SK-N-MC (cell line): ENCODE measurements at regions not wholly inside any gene's neighbourhood (a gene's known extent, or its start where the extent isn't known, plus 50 kb on each side); places are given as distances from the start of the nearest gene placed in this dataset.
A peak's percentile ranks its signal among the peaks of the same experiment; 100 is the strongest.

ENCODE experiments used
- DNase-seq: peaks from one replicate; pipeline ENCODE4 v3.0.0-alpha.2; 2011; ENCODE audit warnings: low read depth, low spot score
- H3K27ac ChIP-seq: fragments of 200-600 bp; sonication (generic); 2 replicates; pipeline ENCODE4 v1.5.1; 2016; ENCODE audit warnings: mixed run types
- H3K36me3 ChIP-seq: fragments of 200-600 bp; sonication (generic); 2 replicates; pipeline ENCODE4 v1.6.1; 2017; ENCODE audit warnings: antibody characterized with exemption, low read length, mixed read lengths; ENCODE audit not compliant: insufficient read depth
- H3K4me3 ChIP-seq: fragments of 200-600 bp; sonication (generic); 2 replicates; pipeline ENCODE4 v1.5.1; 2016
- H3K9ac ChIP-seq: fragments of 200-600 bp; sonication (generic); 2 replicates; pipeline ENCODE4 v1.8.0; 2017; ENCODE audit warnings: mixed run types, mixed read lengths; ENCODE audit not compliant: insufficient read length
- H3K9me3 ChIP-seq: fragments of 200-600 bp; sonication (generic); 2 replicates; pipeline ENCODE4 v1.6.1; 2017; ENCODE audit warnings: low read depth, mild to moderate bottlenecking, antibody characterized with exemption, low read length, moderate library complexity, mixed read lengths
- EZH2 ChIP-seq: fragments of 200-600 bp; sonication (generic); IDR thresholded peaks from one replicate; pipeline ENCODE4 v1.6.1; 2017; ENCODE audit warnings: antibody characterized with exemption
- FOXP2 ChIP-seq: optimal IDR thresholded peaks from 2 replicates; pipeline ENCODE3; 2011; ENCODE audit warnings: mild to moderate bottlenecking, moderate library complexity; ENCODE audit not compliant: insufficient read depth; ENCODE audit errors: extremely low read length, control extremely low read depth
- POLR2AphosphoS5 ChIP-seq: IDR thresholded peaks from 2 replicates; pipeline ENCODE4 v1.6.1; 2012; ENCODE audit warnings: mild to moderate bottlenecking, low read depth, low read length, borderline replicate concordance

DNA sequence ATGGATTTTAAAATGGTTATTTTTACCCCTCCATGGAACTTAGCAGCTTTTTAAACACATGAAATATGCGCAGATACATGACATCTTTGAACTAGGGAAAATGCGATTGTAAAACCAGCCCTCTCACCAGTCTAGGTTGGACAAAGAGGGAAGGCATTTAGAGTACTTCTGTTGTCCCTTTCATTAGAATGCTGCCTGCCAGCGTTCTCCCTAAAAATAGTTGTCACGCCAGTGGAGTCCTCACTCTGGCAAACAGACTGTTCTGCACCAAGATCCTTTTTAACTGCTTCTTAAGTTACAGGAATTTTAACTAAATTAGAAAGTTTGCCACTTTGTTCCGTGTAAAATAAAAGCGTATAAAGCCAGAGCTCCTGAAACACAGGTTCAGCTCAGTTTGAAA lies 295.3 kb downstream of the VPS13C start:
- Histone ChIP-seq H3K27ac (no peak overlapping the region), H3K36me3 (no peaks in the 10 kb centered on the region), H3K4me3 (no peak overlapping the region), H3K9ac (no peak overlapping the region), H3K9me3 (no peaks in the 10 kb centered on the region)
- no peak for DNase-seq
- TF ChIP-seq EZH2, result no peak
- no peak for TF ChIP-seq POLR2AphosphoS5
- no peak for TF ChIP-seq FOXP2

DNA sequence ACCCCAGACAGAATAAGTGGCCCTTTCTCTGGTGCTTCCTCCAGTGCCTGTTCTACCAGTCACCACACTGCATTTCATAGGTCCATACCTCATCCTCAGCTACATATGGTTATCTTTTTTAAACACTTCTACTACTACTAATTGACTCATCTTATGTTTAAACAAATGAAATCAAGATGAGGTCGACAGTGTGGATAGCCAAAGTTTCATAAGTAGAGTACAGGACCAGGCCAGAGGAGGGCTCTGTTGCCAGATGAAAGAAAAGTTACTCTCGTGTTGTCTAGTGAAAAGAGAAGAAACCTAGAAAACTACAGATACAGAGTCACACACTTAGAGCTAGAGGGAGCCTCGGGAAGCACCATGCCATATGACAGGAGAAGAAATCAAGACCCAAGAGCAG lies 296.1 kb downstream of the VPS13C start:
- no peaks in the 10 kb centered on the region for H3K36me3 ChIP-seq
- TF ChIP-seq FOXP2 (no peak), POLR2AphosphoS5 (no peak)
- no peak overlapping the region for H3K9ac ChIP-seq
- H3K4me3 ChIP-seq, result no peak overlapping the region
- DNase-seq, result no peak
- H3K9me3 ChIP-seq, result no peaks in the 10 kb centered on the region
- H3K27ac ChIP-seq, result no peak overlapping the region

DNA sequence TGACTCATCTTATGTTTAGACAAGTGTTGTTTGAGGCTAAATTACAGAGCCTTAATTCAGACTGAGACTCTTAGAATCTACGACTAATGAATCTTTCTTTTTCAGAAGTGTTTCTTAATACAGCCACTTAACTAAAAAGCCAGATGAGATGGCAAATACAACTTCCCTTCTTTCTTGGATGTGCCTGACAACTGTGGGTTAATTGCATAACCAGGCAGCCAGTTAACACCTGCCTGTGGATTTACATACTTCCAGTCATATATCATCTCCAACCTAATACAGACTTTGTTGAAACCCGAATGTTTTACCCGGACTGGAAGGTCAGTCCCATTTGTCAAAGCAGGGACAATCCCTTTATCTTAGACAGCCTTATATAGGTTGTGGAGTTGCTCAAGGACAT lies 297.6 kb downstream of the VPS13C start:
- Histone ChIP-seq H3K36me3 (no peaks in the 10 kb centered on the region), H3K9ac (no peak overlapping the region), H3K27ac (no peak overlapping the region), H3K9me3 (no peaks in the 10 kb centered on the region), H3K4me3 (no peak overlapping the region)
- no peak for TF ChIP-seq FOXP2
- TF ChIP-seq POLR2AphosphoS5, result no peak
- no peak for TF ChIP-seq EZH2
- DNase-seq, result no peak

DNA sequence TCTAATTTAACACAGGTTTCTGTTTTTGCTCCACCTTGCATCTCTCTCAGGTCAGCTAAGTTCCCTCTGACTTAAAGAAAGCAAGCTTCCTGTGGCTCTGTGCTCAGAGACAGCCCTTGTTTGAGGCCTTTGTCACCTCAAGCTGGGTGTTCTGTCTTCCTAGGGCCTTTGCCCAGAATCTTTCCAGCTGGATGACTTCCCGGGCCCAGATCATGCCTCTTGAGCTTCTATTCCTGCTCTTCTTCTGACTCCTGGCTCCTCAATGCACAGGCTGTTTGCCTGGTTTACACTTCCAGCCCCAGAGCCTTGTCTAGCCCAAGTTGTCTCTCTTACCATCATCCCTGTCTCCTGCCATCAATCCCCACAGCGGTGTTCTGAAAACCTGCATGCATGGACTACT lies 300.6 kb downstream of the VPS13C start:
- TF ChIP-seq FOXP2 (no peak), POLR2AphosphoS5 (no peak), EZH2 (no peak)
- no peak for DNase-seq
- Histone ChIP-seq H3K9ac (no peak overlapping the region), H3K4me3 (no peak overlapping the region), H3K27ac (no peak overlapping the region), H3K9me3 (no peaks in the 10 kb centered on the region), H3K36me3 (no peaks in the 10 kb centered on the region)

GRCh38 chr15:61756071-61756820 lies 304.0 kb downstream of the VPS13C start:
- Histone ChIP-seq H3K9ac (no peak overlapping the region), H3K27ac (peak overlapping the region; percentile 77), H3K36me3 (no peaks in the 10 kb centered on the region), H3K9me3 (no peaks in the 10 kb centered on the region), H3K4me3 (peak overlapping the region; percentile 50)
- TF ChIP-seq EZH2 (no peak), POLR2AphosphoS5 (no peak), FOXP2 (no peak)
- no peak for DNase-seq

DNA sequence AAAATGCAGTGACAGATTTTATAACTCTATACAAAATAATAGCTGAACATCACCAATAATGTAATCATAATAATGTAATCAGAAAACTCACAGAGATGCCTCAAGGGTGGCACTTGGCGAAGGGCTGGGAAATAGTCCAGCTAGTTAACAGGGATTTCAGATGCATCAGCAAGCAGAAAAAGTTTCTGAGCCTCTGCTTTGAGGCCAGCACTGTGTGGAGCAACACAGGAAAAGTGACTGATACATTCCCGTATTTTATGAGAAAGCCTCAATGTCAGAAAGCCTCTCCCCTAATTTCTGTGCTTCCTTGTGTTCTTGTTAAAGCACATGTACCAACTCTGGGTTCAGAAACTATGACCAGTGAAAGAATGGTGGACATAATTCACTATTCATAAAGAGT lies 304.8 kb downstream of the VPS13C start:
- no peak for TF ChIP-seq FOXP2
- no peak for TF ChIP-seq EZH2
- TF ChIP-seq POLR2AphosphoS5, result no peak
- H3K36me3 ChIP-seq, result no peaks in the 10 kb centered on the region
- DNase-seq, result no peak
- peak overlapping the region; percentile 50 for H3K4me3 ChIP-seq
- peak overlapping the region; percentile 77 for H3K27ac ChIP-seq
- no peak overlapping the region for H3K9ac ChIP-seq
- H3K9me3 ChIP-seq, result no peaks in the 10 kb centered on the region

- Histone ChIP-seq H3K27ac (no peak overlapping the region), H3K36me3 (no peaks in the 10 kb centered on the region), H3K4me3 (no peak overlapping the region), H3K9me3 (no peaks in the 10 kb centered on the region), H3K9ac (no peak overlapping the region)
- no peak for DNase-seq
- TF ChIP-seq EZH2 (no peak), POLR2AphosphoS5 (no peak), FOXP2 (no peak)
Observed at GRCh38 chr15:61753018-61753710, 307.1 kb downstream of the VPS13C start.

- Histone ChIP-seq H3K4me3 (no peak overlapping the region), H3K27ac (no peak overlapping the region), H3K36me3 (no peaks in the 10 kb centered on the region), H3K9me3 (no peaks in the 10 kb centered on the region), H3K9ac (no peak overlapping the region)
- no peak for DNase-seq
- no peak for TF ChIP-seq POLR2AphosphoS5
- no peak for TF ChIP-seq EZH2
Observed at GRCh38 chr15:61752001-61752400, 308.2 kb downstream of the VPS13C start.
